ENCODE measurements at regions not wholly inside any gene's neighbourhood (a gene's known extent, or its start where the extent isn't known, plus 50 kb on each side); places are given as distances from the start of the nearest gene placed in this dataset.

DNA sequence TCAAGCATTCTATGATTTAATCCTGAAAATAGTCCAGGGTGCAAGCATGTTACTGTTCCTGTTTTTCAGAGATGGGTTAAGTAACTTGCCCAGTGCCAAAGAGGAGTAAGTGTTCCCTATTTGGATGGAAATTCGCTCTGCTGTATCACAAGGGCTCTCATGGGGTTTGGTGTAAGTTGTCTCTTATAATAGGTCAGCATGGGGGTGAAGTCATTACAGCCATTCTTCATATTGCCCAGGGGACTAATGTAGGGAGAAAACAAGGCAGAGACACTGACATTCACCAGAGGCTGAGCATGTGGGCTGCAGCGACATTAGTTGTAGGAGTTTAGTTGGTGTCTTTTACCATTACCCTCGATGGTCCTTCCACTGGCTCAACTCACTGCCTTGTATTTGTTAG is 142.1 kb upstream of the GLRA1 start:
- Histone ChIP-seq H3K4me3 (no peak overlapping the region), H3K9ac (ENCODE audit: control insufficient read depth, insufficient read depth, low read length) (no peak overlapping the region), H3K4me2 (ENCODE audit: control insufficient read depth, insufficient read depth) (no peak overlapping the region), H3K36me3 (ENCODE audit: control insufficient read depth in 2 of 2, insufficient read depth in 2 of 2, low read length in 1 of 2) (no peaks in the 10 kb centered on the region), H3K9me3 (replicated peaks; ENCODE audit: control insufficient read depth, insufficient read depth, low read length) (no peaks in the 10 kb centered on the region), H3K27ac (ENCODE audit: control insufficient read depth, insufficient read depth) (no peak overlapping the region), H2AFZ (ENCODE audit: control insufficient read depth, low read depth, low read length) (no peak overlapping the region), H3K27me3 (replicated peaks in 1 of 2; ENCODE audit: control insufficient read depth in 2 of 2, insufficient read depth in 2 of 2, low read length in 1 of 2) (no peaks in the 10 kb centered on the region), H4K20me1 (ENCODE audit: control insufficient read depth, insufficient read depth) (no peaks in the 10 kb centered on the region), H3K79me2 (ENCODE audit: control insufficient read depth, insufficient read depth, low read length) (no peaks in the 10 kb centered on the region), H3K4me1 (ENCODE audit: control insufficient read depth, insufficient read depth, low read length) (no peaks in the 10 kb centered on the region)
- TF ChIP-seq ETV6 (conservative IDR thresholded peaks at IDR 0.05 in 1 of 2, IDR thresholded peaks at IDR 0.05 in 1 of 2; ENCODE audit: borderline replicate concordance in 1 of 2, low read depth in 1 of 2) (no peak), ZZZ3 (IDR thresholded peaks at IDR 0.05; ENCODE audit: control insufficient read depth, insufficient read length, low read depth) (no peak)
- in situ Hi-C loops (cut with MboI) = no loop called here
- ChIA-PET CTCF (no interaction called here), RAD21 (ENCODE audit: unreplicated experiment) (no interaction called here), POLR2A (no interaction called here), SMC1A (ENCODE audit: uncharacterized antibody, unreplicated experiment) (no interaction called here)
- ATAC-seq (no peak), DNase-seq (ENCODE audit: low read depth, low spot score) (no peak), FAIRE-seq (no peak)
- WGBS (ENCODE audit: insufficient coverage, insufficient replicate concordance, low lambda C conversion rate, missing lambda C conversion rate) = 9% methylated on average over 3 of the region's 3 CpGs
- intact Hi-C loops (cut with micrococcal nuclease; ENCODE audit: unreplicated experiment) = no loop called here
- no TSS peak for BruUV-seq (replicated peaks)

DNA sequence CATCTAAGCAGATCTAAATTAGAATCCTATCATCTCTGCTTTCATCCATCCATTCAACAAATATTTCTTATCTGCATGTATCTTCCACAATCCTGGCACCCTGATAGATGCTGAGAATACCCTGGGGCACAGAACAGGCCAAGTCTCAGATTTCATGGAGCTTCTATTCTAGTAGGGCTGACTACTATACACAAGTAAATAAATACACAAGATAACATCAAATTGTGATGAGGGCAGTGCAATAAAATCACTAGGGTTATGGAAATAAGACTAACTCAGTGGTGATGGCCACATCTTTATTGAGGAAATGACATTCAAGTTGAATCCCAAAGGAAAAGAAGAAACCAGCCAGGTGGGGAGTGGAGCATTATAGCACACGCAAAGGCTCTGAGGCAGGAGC is 138.4 kb upstream of the GLRA1 start:
- Histone ChIP-seq H3K9me3 (replicated peaks; ENCODE audit: control insufficient read depth, insufficient read depth, low read length) (no peaks in the 10 kb centered on the region), H3K4me1 (ENCODE audit: control insufficient read depth, insufficient read depth, low read length) (no peaks in the 10 kb centered on the region), H3K4me3 (no peak overlapping the region), H3K9ac (ENCODE audit: control insufficient read depth, insufficient read depth, low read length) (no peak overlapping the region), H3K4me2 (ENCODE audit: control insufficient read depth, insufficient read depth) (no peak overlapping the region), H3K27me3 (replicated peaks in 1 of 2; ENCODE audit: control insufficient read depth in 2 of 2, insufficient read depth in 2 of 2, low read length in 1 of 2) (no peaks in the 10 kb centered on the region; a peak in 1 of 4 replicates), H2AFZ (ENCODE audit: control insufficient read depth, low read depth, low read length) (no peak overlapping the region), H3K79me2 (ENCODE audit: control insufficient read depth, insufficient read depth, low read length) (no peaks in the 10 kb centered on the region), H3K36me3 (ENCODE audit: control insufficient read depth in 2 of 2, insufficient read depth in 2 of 2, low read length in 1 of 2) (no peaks in the 10 kb centered on the region), H3K27ac (ENCODE audit: control insufficient read depth, insufficient read depth) (no peak overlapping the region), H4K20me1 (ENCODE audit: control insufficient read depth, insufficient read depth) (no peaks in the 10 kb centered on the region)
- POLR2A ChIA-PET = no interaction called here
- no TSS peak for BruUV-seq (replicated peaks)
- in situ Hi-C loops (cut with MboI) = no loop called here
- SMC1A ChIA-PET (ENCODE audit: uncharacterized antibody, unreplicated experiment) = interaction anchor here (0.7 kb wide), 1 partner anchor 58 kb away, joined by 3 read pairs; no protein-coding TSS in a partner anchor
- no peak for ATAC-seq
- CTCF ChIA-PET = no interaction called here
- 92% methylated on average over 1 of the region's 1 CpG for WGBS (ENCODE audit: insufficient coverage, insufficient replicate concordance, low lambda C conversion rate, missing lambda C conversion rate)
- intact Hi-C loops (cut with micrococcal nuclease; ENCODE audit: unreplicated experiment) = no loop called here
- RAD21 ChIA-PET (ENCODE audit: unreplicated experiment) = no interaction called here
- no peak for FAIRE-seq
- DNase-seq (ENCODE audit: low read depth, low spot score) = no peak
- TF ChIP-seq CBFB (IDR thresholded peaks at IDR 0.05; ENCODE audit: low read depth) = no peak
- TF ChIP-seq, protein P1, sequence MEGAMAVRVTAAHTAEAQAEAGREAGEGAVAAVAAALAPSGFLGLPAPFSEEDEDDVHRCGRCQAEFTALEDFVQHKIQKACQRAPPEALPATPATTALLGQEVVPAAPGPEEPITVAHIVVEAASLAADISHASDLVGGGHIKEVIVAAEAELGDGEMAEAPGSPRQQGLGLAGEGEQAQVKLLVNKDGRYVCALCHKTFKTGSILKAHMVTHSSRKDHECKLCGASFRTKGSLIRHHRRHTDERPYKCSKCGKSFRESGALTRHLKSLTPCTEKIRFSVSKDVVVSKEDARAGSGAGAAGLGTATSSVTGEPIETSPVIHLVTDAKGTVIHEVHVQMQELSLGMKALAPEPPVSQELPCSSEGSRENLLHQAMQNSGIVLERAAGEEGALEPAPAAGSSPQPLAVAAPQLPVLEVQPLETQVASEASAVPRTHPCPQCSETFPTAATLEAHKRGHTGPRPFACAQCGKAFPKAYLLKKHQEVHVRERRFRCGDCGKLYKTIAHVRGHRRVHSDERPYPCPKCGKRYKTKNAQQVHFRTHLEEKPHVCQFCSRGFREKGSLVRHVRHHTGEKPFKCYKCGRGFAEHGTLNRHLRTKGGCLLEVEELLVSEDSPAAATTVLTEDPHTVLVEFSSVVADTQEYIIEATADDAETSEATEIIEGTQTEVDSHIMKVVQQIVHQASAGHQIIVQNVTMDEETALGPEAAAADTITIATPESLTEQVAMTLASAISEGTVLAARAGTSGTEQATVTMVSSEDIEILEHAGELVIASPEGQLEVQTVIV (IDR thresholded peaks at IDR 0.05; ENCODE audit: borderline replicate concordance, partially characterized antibody) = no peak
- TF ChIP-seq TBL1XR1 (IDR thresholded peaks at IDR 0.05; ENCODE audit: low read depth, low read length) = no peak
- no peak for TF ChIP-seq SUPT20H (IDR thresholded peaks at IDR 0.05; ENCODE audit: borderline replicate concordance, control insufficient read depth, low read depth, low read length)
- TF ChIP-seq RUNX3 (IDR thresholded peaks at IDR 0.05; ENCODE audit: low read length) = no peak
- TF ChIP-seq JUNB (IDR thresholded peaks at IDR 0.05) = no peak
- no peak for TF ChIP-seq SUZ12 (IDR thresholded peaks at IDR 0.05; ENCODE audit: unreplicated experiment)
- TF ChIP-seq HCFC1 (IDR thresholded peaks at IDR 0.05; ENCODE audit: low read length) = no peak
- no peak for TF ChIP-seq TCF12 (IDR thresholded peaks at IDR 0.05; ENCODE audit: low read depth, low read length)
- TF ChIP-seq, protein P2, sequence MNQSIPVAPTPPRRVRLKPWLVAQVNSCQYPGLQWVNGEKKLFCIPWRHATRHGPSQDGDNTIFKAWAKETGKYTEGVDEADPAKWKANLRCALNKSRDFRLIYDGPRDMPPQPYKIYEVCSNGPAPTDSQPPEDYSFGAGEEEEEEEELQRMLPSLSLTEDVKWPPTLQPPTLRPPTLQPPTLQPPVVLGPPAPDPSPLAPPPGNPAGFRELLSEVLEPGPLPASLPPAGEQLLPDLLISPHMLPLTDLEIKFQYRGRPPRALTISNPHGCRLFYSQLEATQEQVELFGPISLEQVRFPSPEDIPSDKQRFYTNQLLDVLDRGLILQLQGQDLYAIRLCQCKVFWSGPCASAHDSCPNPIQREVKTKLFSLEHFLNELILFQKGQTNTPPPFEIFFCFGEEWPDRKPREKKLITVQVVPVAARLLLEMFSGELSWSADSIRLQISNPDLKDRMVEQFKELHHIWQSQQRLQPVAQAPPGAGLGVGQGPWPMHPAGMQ (IDR thresholded peaks at IDR 0.05; ENCODE audit: borderline replicate concordance) = no peak
- TF ChIP-seq NFYB (IDR thresholded peaks at IDR 0.05; ENCODE audit: insufficient read depth, low read depth, low read length) = no peak
- TF ChIP-seq TARDBP (IDR thresholded peaks at IDR 0.05; ENCODE audit: borderline replicate concordance) = no peak
- no peak for TF ChIP-seq MYC (IDR thresholded peaks at IDR 0.05; ENCODE audit: insufficient read depth, insufficient read length, insufficient replicate concordance, low read length, severe bottlenecking)
- TF ChIP-seq CHD4 (IDR thresholded peaks at IDR 0.05) = no peak
- TF ChIP-seq KLF5 (IDR thresholded peaks at IDR 0.05; ENCODE audit: partially characterized antibody) = no peak
